ENCODE measurements at regions not wholly inside any gene's neighbourhood (a gene's known extent, or its start where the extent isn't known, plus 50 kb on each side); places are given as distances from the start of the nearest gene placed in this dataset.
"Not testable (repeated sequence)": the region's sequence is repeated elsewhere in the genome, so short reads cannot be mapped to it uniquely, and the experiment has no call there.

- Histone ChIP-seq H3K27ac (no peak overlapping the region), H3K4me3 (no peak overlapping the region), H3K4me1 (replicated peaks in 1 of 2) (no peaks in the 10 kb centered on the region)
- ATAC-seq (replicated peaks in 6 of 8) = no peak
- 0 to 57% (median 47%) methylated on average over 1 of the region's 1 CpG; no CpG with 5 or more reads in 2 of the 10 experiments for WGBS, 10 experiments
- in situ Hi-C loops (cut with MboI; ENCODE audit: low pct_unique_long_range_greater_than_20kb in 2 of 9, low sequenced_read_pairs in 9 of 9, unreplicated experiment in 9 of 9) = no loop called here
Measured at GRCh38 chr15:79689030-79689429, 207.8 kb downstream of the MTHFS start.

GRCh38 chr15:79700951-79701480, 195.8 kb downstream of the MTHFS start:
- ATAC-seq (replicated peaks in 6 of 8) = no peak
- in situ Hi-C loops (cut with MboI; ENCODE audit: low pct_unique_long_range_greater_than_20kb in 2 of 9, low sequenced_read_pairs in 9 of 9, unreplicated experiment in 9 of 9) = no loop called here
- no peaks in the 10 kb centered on the region for H3K4me1 ChIP-seq (replicated peaks in 1 of 2)
- H3K4me3 ChIP-seq = no peak overlapping the region
- H3K27ac ChIP-seq = no peak overlapping the region
- 50 to 100% (median 80%) methylated on average over 2 to 4 of the region's 4 CpGs for WGBS, 10 experiments

GRCh38 chr15:79702621-79703020, 194.2 kb downstream of the MTHFS start:
- Histone ChIP-seq H3K4me3 (no peak overlapping the region), H3K27ac (no peak overlapping the region), H3K4me1 (replicated peaks in 1 of 2) (no peaks in the 10 kb centered on the region)
- ATAC-seq (replicated peaks in 6 of 8) = no peak
- WGBS, 10 experiments = 83 to 100% (median 100%) methylated on average over 1 of the region's 1 CpG; no CpG with 5 or more reads in 6 of the 10 experiments
- in situ Hi-C loops (cut with MboI; ENCODE audit: low pct_unique_long_range_greater_than_20kb in 2 of 9, low sequenced_read_pairs in 9 of 9, unreplicated experiment in 9 of 9) = no loop called here

- no peaks in the 10 kb centered on the region for H3K4me1 ChIP-seq (replicated peaks in 1 of 2)
- in situ Hi-C loops (cut with MboI; ENCODE audit: low pct_unique_long_range_greater_than_20kb in 2 of 9, low sequenced_read_pairs in 9 of 9, unreplicated experiment in 9 of 9) = no loop called here
- no peak for ATAC-seq (replicated peaks in 6 of 8)
- WGBS, 10 experiments = 25% methylated on average over 1 of the region's 1 CpG; no CpG with 5 or more reads in 9 of the 10 experiments
- H3K4me3 ChIP-seq = no peak overlapping the region
- H3K27ac ChIP-seq = no peak overlapping the region
Measured at GRCh38 chr15:79721256-79721655, 175.6 kb downstream of the MTHFS start.

- in situ Hi-C loops (cut with MboI; ENCODE audit: low pct_unique_long_range_greater_than_20kb in 2 of 9, low sequenced_read_pairs in 9 of 9, unreplicated experiment in 9 of 9) = no loop called here
- H3K4me3 ChIP-seq = no peak overlapping the region
- no peaks in the 10 kb centered on the region for H3K4me1 ChIP-seq (replicated peaks in 1 of 2)
- no peak overlapping the region for H3K27ac ChIP-seq
- ATAC-seq (replicated peaks in 6 of 8) = no peak
Measured at GRCh38 chr15:79724312-79724711, 172.5 kb downstream of the MTHFS start.

GRCh38 chr15:79724804-79725203, 172.0 kb downstream of the MTHFS start:
- H3K4me1 ChIP-seq (replicated peaks in 1 of 2) = no peaks in the 10 kb centered on the region
- WGBS, 10 experiments = 0 to 100% (median 80%) methylated on average over 1 to 4 of the region's 4 CpGs
- in situ Hi-C loops (cut with MboI; ENCODE audit: low pct_unique_long_range_greater_than_20kb in 2 of 9, low sequenced_read_pairs in 9 of 9, unreplicated experiment in 9 of 9) = no loop called here
- no peak overlapping the region for H3K27ac ChIP-seq
- H3K4me3 ChIP-seq = no peak overlapping the region
- ATAC-seq (replicated peaks in 6 of 8) = no peak

GRCh38 chr15:79728867-79729266, 167.9 kb downstream of the MTHFS start:
- Histone ChIP-seq H3K4me3 (no peak overlapping the region), H3K4me1 (replicated peaks in 1 of 2) (no peaks in the 10 kb centered on the region), H3K27ac (no peak overlapping the region)
- no peak for ATAC-seq (replicated peaks in 6 of 8)
- in situ Hi-C loops (cut with MboI; ENCODE audit: low pct_unique_long_range_greater_than_20kb in 2 of 9, low sequenced_read_pairs in 9 of 9, unreplicated experiment in 9 of 9) = no loop called here
- WGBS, 10 experiments = 0 to 80% (median 34%) methylated on average over 1 to 3 of the region's 3 CpGs; no CpG with 5 or more reads in 4 of the 10 experiments

- Histone ChIP-seq H3K27ac (no peak overlapping the region), H3K4me3 (no peak overlapping the region), H3K4me1 (replicated peaks in 1 of 2) (no peaks in the 10 kb centered on the region)
- in situ Hi-C loops (cut with MboI; ENCODE audit: low pct_unique_long_range_greater_than_20kb in 2 of 9, low sequenced_read_pairs in 9 of 9, unreplicated experiment in 9 of 9) = no loop called here
- no peak for ATAC-seq (replicated peaks in 6 of 8)
- 33 to 43% (median 37%) methylated on average over 1 of the region's 1 CpG; no CpG with 5 or more reads in 6 of the 10 experiments for WGBS, 10 experiments
Measured at GRCh38 chr15:79736435-79737000, 160.3 kb downstream of the MTHFS start.

GRCh38 chr15:79738143-79738542, 158.7 kb downstream of the MTHFS start:
- 38 to 100% (median 84%) methylated on average over 1 to 6 of the region's 6 CpGs for WGBS, 10 experiments
- ATAC-seq (replicated peaks in 6 of 8) = no peak
- H3K4me3 ChIP-seq = no peak overlapping the region
- H3K27ac ChIP-seq = no peak overlapping the region
- H3K4me1 ChIP-seq (replicated peaks in 1 of 2) = no peaks in the 10 kb centered on the region
- in situ Hi-C loops (cut with MboI; ENCODE audit: low pct_unique_long_range_greater_than_20kb in 2 of 9, low sequenced_read_pairs in 9 of 9, unreplicated experiment in 9 of 9) = no loop called here

GRCh38 chr15:79740561-79740960, 156.3 kb downstream of the MTHFS start:
- WGBS, 10 experiments = 25 to 100% (median 89%) methylated on average over 1 to 2 of the region's 2 CpGs; no CpG with 5 or more reads in 3 of the 10 experiments
- Histone ChIP-seq H3K27ac (no peak overlapping the region), H3K4me1 (replicated peaks in 1 of 2) (no peaks in the 10 kb centered on the region), H3K4me3 (no peak overlapping the region)
- in situ Hi-C loops (cut with MboI; ENCODE audit: low pct_unique_long_range_greater_than_20kb in 2 of 9, low sequenced_read_pairs in 9 of 9, unreplicated experiment in 9 of 9) = no loop called here
- no peak for ATAC-seq (replicated peaks in 6 of 8)

GRCh38 chr15:79743032-79743431, 153.8 kb downstream of the MTHFS start:
- WGBS, 10 experiments = 67 to 94% (median 90%) methylated on average over 1 to 7 of the region's 10 CpGs; no CpG with 5 or more reads in 4 of the 10 experiments

GRCh38 chr15:79744485-79744884, 152.3 kb downstream of the MTHFS start:
- in situ Hi-C loops (cut with MboI; ENCODE audit: low pct_unique_long_range_greater_than_20kb in 2 of 9, low sequenced_read_pairs in 9 of 9, unreplicated experiment in 9 of 9); H3K27ac ChIP-seq; H3K4me1 ChIP-seq (replicated peaks in 1 of 2); H3K4me3 ChIP-seq: not testable (repeated sequence)
- 17 to 100% (median 62%) methylated on average over 1 to 3 of the region's 3 CpGs; no CpG with 5 or more reads in 2 of the 10 experiments for WGBS, 10 experiments
- peak in 3 of 8 experiments; percentile 66 to 74 (median 68) for ATAC-seq (replicated peaks in 6 of 8)

More at GRCh38 chr15:79743032-79743431, 153.8 kb downstream of the MTHFS start:
- no peak overlapping the region for H3K4me3 ChIP-seq
- in situ Hi-C loops (cut with MboI; ENCODE audit: low pct_unique_long_range_greater_than_20kb in 2 of 9, low sequenced_read_pairs in 9 of 9, unreplicated experiment in 9 of 9) = no loop called here
- H3K27ac ChIP-seq = no peak overlapping the region
- peak in 2 of 8 experiments; percentile 35 to 43 for ATAC-seq (replicated peaks in 6 of 8)
- H3K4me1 ChIP-seq (replicated peaks in 1 of 2) = no peaks in the 10 kb centered on the region

GRCh38 chr15:79756365-79756764, 140.4 kb downstream of the MTHFS start:
- in situ Hi-C loops (cut with MboI; ENCODE audit: low pct_unique_long_range_greater_than_20kb in 2 of 9, low sequenced_read_pairs in 9 of 9, unreplicated experiment in 9 of 9) = no loop called here
- H3K4me1 ChIP-seq (replicated peaks in 1 of 2) = no peaks in the 10 kb centered on the region
- ATAC-seq (replicated peaks in 6 of 8) = peak in 3 of 8 experiments; percentile 59 to 95 (median 66)
- H3K4me3 ChIP-seq = no peak overlapping the region
- 0 to 100% (median 76%) methylated on average over 1 to 3 of the region's 4 CpGs; no CpG with 5 or more reads in 5 of the 10 experiments for WGBS, 10 experiments
- no peak overlapping the region for H3K27ac ChIP-seq

- WGBS, 10 experiments = 0 to 94% (median 18%) methylated on average over 1 to 4 of the region's 4 CpGs
- Histone ChIP-seq H3K27ac (peak overlapping the region; percentile 70 to 77), H3K4me1 (replicated peaks in 1 of 2) (peaks cover 25 to 31% of the 10 kb centered on the region in 2 donors), H3K4me3 (no peak overlapping the region)
- peak; percentile 74 to 95 (median 90) for ATAC-seq (replicated peaks in 6 of 8)
- in situ Hi-C loops (cut with MboI; ENCODE audit: low pct_unique_long_range_greater_than_20kb in 2 of 9, low sequenced_read_pairs in 9 of 9, unreplicated experiment in 9 of 9) = no loop called here
Measured at GRCh38 chr15:79765081-79765480, 131.7 kb downstream of the MTHFS start.

Data from motor neuron (in vitro differentiated cells).